SU-DHL-6 (cell line): ENCODE measurements at regions not wholly inside any gene's neighbourhood (a gene's known extent, or its start where the extent isn't known, plus 50 kb on each side); places are given as distances from the start of the nearest gene placed in this dataset.

Source experiments
- H2AFZ ChIP-seq: fragments of 200-600 bp; sonication (generic); 2 replicates; pipeline ENCODE4 v1.6.1; 2014; ENCODE audit warnings: low read depth, mild to moderate bottlenecking, moderate library complexity, mixed read lengths, antibody characterized with exemption, low read length; ENCODE audit not compliant: severe bottlenecking
- H3F3A ChIP-seq: fragments of 200-600 bp; shearing (Covaris generic); 2 replicates; pipeline ENCODE4 v1.6.0; 2016; ENCODE audit warnings: antibody characterized with exemption, mild to moderate bottlenecking; ENCODE audit not compliant: insufficient read depth
- H3K27ac ChIP-seq: fragments of 200-600 bp; sonication (generic); 2 replicates; pipeline ENCODE4 v1.5.1; 2016; ENCODE audit warnings: low read depth, mild to moderate bottlenecking, low read length, moderate library complexity, mixed read lengths
- H3K27me3 ChIP-seq: fragments of 200-600 bp; sonication (generic), shearing (Covaris generic); 2 replicates; pipeline ENCODE4 v1.6.0; 2014; ENCODE audit warnings: mild to moderate bottlenecking, low read length
- H3K36me3 ChIP-seq: fragments of 200-600 bp; sonication (generic); 2 replicates; pipeline ENCODE4 v1.6.1; 2014; ENCODE audit warnings: mild to moderate bottlenecking, low read length, mixed read lengths
- H3K4me2 ChIP-seq: fragments of 300-600, 200-600 bp; shearing (Covaris generic), sonication (generic); 2 replicates; pipeline ENCODE4 v1.6.0; 2014; ENCODE audit warnings: low read length, low read depth, mild to moderate bottlenecking; ENCODE audit not compliant: poor library complexity, severe bottlenecking
- H3K4me3 ChIP-seq: fragments of 200-600 bp; sonication (generic); 2 replicates; pipeline ENCODE4 v1.5.1; 2014; ENCODE audit warnings: antibody characterized with exemption, low read length, mild to moderate bottlenecking, mixed read lengths; ENCODE audit not compliant: insufficient read depth, poor library complexity, severe bottlenecking
- H3K79me2 ChIP-seq: fragments of 200-600 bp; sonication (generic); 2 replicates; pipeline ENCODE4 v1.6.1; 2014; ENCODE audit warnings: mild to moderate bottlenecking, low read length, moderate library complexity; ENCODE audit not compliant: insufficient read depth
- H3K9ac ChIP-seq: fragments of 200-600 bp; sonication (generic); 2 replicates; pipeline ENCODE4 v1.7.0; 2014; ENCODE audit warnings: mild to moderate bottlenecking, low read length
- H3K9me2 ChIP-seq: fragments of 200-600 bp; sonication (generic); replicated peaks from 2 replicates; pipeline ENCODE4 v1.6.1; 2014; ENCODE audit warnings: low read length; ENCODE audit not compliant: insufficient read depth
- H3K9me3 ChIP-seq: fragments of 200-600 bp; sonication (generic); 2 replicates; pipeline ENCODE4 v1.6.1; 2014; ENCODE audit warnings: low read length, mixed read lengths; ENCODE audit not compliant: insufficient read depth
- H4K20me1 ChIP-seq: fragments of 200-600 bp; sonication (generic); 2 replicates; pipeline ENCODE4 v1.6.1; 2014; ENCODE audit warnings: low read depth, mild to moderate bottlenecking, antibody characterized with exemption, low read length, moderate library complexity, mixed read lengths
- EZH2phosphoT487 ChIP-seq: fragments of 200-600 bp; sonication (generic), shearing (Covaris generic); conservative IDR thresholded peaks from 2 replicates; pipeline ENCODE4 v1.6.1; 2018; ENCODE audit warnings: mild to moderate bottlenecking, antibody characterized with exemption, low read length, moderate library complexity, mixed read lengths
- TF ChIP-seq, protein P1 (sequence below): fragments of 200-600 bp; sonication (generic); IDR thresholded peaks from one replicate; pipeline ENCODE4 v1.5.1; 2017; ENCODE audit warnings: antibody characterized with exemption, mild to moderate bottlenecking, low read length, moderate library complexity; ENCODE audit not compliant: insufficient read depth, poor library complexity, severe bottlenecking

DNA sequence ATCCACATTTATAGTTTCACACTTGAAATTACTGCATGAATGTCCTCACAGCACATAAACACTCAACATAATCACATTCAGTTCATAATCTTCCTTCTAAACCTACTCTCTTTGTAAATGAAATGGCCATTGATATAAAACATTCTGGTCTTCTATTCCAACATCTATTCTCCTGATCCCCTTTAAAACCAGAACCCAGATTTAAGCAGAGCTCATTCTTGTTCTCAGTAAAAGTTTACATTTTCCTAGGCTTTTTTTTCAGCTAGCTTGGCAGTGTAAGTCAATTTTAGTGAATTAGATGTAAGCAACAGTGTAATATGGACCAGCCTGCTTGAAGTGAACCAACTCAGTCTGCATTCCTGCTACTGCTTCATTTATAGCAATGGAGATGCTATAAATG is 460.7 kb upstream of the RGS18 start:
- H3K79me2 ChIP-seq: no peaks in the 10 kb centered on the region
- no peak overlapping the region for H3K4me3 ChIP-seq
- no peak overlapping the region for H3K4me2 ChIP-seq
- H3K27me3 ChIP-seq: no peaks in the 10 kb centered on the region
- no peaks in the 10 kb centered on the region for H3K9me2 ChIP-seq
- H4K20me1 ChIP-seq: no peaks in the 10 kb centered on the region
- H2AFZ ChIP-seq: no peak overlapping the region
- no peaks in the 10 kb centered on the region for H3K36me3 ChIP-seq
- TF ChIP-seq, protein P1, sequence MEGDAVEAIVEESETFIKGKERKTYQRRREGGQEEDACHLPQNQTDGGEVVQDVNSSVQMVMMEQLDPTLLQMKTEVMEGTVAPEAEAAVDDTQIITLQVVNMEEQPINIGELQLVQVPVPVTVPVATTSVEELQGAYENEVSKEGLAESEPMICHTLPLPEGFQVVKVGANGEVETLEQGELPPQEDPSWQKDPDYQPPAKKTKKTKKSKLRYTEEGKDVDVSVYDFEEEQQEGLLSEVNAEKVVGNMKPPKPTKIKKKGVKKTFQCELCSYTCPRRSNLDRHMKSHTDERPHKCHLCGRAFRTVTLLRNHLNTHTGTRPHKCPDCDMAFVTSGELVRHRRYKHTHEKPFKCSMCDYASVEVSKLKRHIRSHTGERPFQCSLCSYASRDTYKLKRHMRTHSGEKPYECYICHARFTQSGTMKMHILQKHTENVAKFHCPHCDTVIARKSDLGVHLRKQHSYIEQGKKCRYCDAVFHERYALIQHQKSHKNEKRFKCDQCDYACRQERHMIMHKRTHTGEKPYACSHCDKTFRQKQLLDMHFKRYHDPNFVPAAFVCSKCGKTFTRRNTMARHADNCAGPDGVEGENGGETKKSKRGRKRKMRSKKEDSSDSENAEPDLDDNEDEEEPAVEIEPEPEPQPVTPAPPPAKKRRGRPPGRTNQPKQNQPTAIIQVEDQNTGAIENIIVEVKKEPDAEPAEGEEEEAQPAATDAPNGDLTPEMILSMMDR: no peak
- TF ChIP-seq EZH2phosphoT487: no peak
- H3F3A ChIP-seq: no peaks in the 10 kb centered on the region
- H3K9ac ChIP-seq: no peak overlapping the region
- H3K9me3 ChIP-seq: no peaks in the 10 kb centered on the region
- no peak overlapping the region for H3K27ac ChIP-seq

DNA sequence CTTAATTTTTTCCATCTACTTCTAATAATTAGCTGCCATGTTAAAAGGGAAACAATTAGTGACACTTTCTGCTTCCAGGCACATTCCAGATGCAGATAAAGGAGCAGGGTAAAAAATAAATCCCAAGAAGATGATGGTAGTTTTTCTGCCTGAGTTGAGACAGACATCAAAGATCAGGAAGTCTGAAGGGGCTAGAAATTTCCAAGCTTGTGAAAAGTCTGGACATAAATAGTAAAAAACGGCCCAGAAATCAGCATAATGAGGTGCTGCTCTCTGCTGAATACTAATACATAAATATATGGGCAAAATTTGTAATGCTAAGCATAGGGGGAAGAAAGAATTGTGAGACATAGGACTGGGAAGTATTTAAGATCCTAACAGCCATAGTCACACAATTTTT is 460.0 kb upstream of the RGS18 start:
- no peak overlapping the region for H3K9ac ChIP-seq
- TF ChIP-seq, protein P1: no peak
- TF ChIP-seq EZH2phosphoT487: no peak
- H3K27ac ChIP-seq: no peak overlapping the region
- H3F3A ChIP-seq: no peaks in the 10 kb centered on the region
- no peaks in the 10 kb centered on the region for H3K36me3 ChIP-seq
- no peak overlapping the region for H2AFZ ChIP-seq
- no peaks in the 10 kb centered on the region for H4K20me1 ChIP-seq
- H3K79me2 ChIP-seq: no peaks in the 10 kb centered on the region
- H3K4me3 ChIP-seq: no peak overlapping the region
- H3K9me2 ChIP-seq: no peaks in the 10 kb centered on the region
- no peaks in the 10 kb centered on the region for H3K9me3 ChIP-seq
- no peaks in the 10 kb centered on the region for H3K27me3 ChIP-seq
- H3K4me2 ChIP-seq: no peak overlapping the region

DNA sequence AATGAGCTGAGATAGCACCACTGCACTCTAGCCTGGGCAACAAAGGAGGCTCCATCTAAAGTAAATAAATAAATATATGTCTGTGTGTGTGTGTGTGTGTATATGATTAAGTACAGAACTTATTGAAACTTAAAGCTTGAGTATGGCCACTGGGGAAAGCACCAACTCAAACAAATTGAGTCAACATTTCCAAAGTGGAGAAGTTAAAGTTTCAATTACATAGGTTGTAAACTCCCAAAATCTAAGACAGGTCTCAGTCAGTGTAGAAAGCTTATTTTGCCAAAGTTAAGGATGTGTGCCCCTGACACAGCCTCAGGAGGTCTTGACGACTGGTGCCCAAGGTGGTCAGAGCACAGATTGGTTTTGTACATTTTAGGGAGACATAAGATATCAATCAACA is 458.9 kb upstream of the RGS18 start:
- H3K27ac ChIP-seq: no peak overlapping the region
- H3K36me3 ChIP-seq: no peaks in the 10 kb centered on the region
- no peak overlapping the region for H2AFZ ChIP-seq
- H3K9ac ChIP-seq: no peak overlapping the region
- H3K9me2 ChIP-seq: no peaks in the 10 kb centered on the region
- no peaks in the 10 kb centered on the region for H3F3A ChIP-seq
- no peaks in the 10 kb centered on the region for H3K27me3 ChIP-seq
- H3K9me3 ChIP-seq: no peaks in the 10 kb centered on the region
- no peaks in the 10 kb centered on the region for H4K20me1 ChIP-seq
- no peaks in the 10 kb centered on the region for H3K79me2 ChIP-seq
- TF ChIP-seq EZH2phosphoT487: no peak
- TF ChIP-seq, protein P1: no peak
- no peak overlapping the region for H3K4me2 ChIP-seq
- H3K4me3 ChIP-seq: no peak overlapping the region

DNA sequence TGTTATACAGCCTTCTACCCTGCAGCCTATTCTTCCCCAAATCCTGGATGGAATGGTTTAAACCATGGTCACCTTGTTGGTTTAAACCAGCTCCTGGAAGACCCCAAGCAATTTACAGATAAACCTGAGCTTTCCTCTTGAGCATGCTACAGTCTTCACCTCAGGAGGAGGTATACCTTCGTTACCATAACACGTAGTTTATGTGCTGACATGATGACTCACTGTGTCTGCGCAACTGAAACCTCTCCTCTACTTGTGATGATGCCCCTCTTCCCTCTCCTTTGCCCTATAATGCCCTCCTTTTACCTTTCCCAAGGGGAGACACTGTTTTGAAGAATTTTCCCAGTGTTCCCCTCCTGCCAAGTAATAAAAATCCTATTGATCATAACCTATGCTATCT is 457.3 kb upstream of the RGS18 start:
- no peaks in the 10 kb centered on the region for H3K9me3 ChIP-seq
- no peak overlapping the region for H3K4me2 ChIP-seq
- no peaks in the 10 kb centered on the region for H3K36me3 ChIP-seq
- no peak overlapping the region for H3K27ac ChIP-seq
- H3K27me3 ChIP-seq: no peaks in the 10 kb centered on the region
- no peak overlapping the region for H2AFZ ChIP-seq
- TF ChIP-seq EZH2phosphoT487: no peak
- TF ChIP-seq, protein P1: no peak
- no peak overlapping the region for H3K9ac ChIP-seq
- no peaks in the 10 kb centered on the region for H3F3A ChIP-seq
- no peak overlapping the region for H3K4me3 ChIP-seq
- H4K20me1 ChIP-seq: no peaks in the 10 kb centered on the region
- no peaks in the 10 kb centered on the region for H3K79me2 ChIP-seq
- H3K9me2 ChIP-seq: no peaks in the 10 kb centered on the region
